Neural crest cell (in vitro differentiated cells): ENCODE measurements at regions not wholly inside any gene's neighbourhood (a gene's known extent, or its start where the extent isn't known, plus 50 kb on each side); places are given as distances from the start of the nearest gene placed in this dataset.

Experiments
- DNase-seq: peaks from one replicate; pipeline ENCODE4 v3.0.0; 2021; ENCODE audit warnings: low read depth, mixed read lengths, low spot score
- H3K27ac Mint-ChIP-seq: one replicate; pipeline ENCODE4 v1.8.0; 2021; ENCODE audit warnings: mild to moderate bottlenecking, mixed read lengths; ENCODE audit not compliant: unreplicated experiment
- H3K27me3 Mint-ChIP-seq: 2 replicates; pipeline ENCODE4 v1.8.0; 2021; ENCODE audit warnings: low read depth, mild to moderate bottlenecking, mixed read lengths
- H3K36me3 Mint-ChIP-seq: 2 replicates; pipeline ENCODE4 v1.8.0; 2021; ENCODE audit warnings: low read depth, mild to moderate bottlenecking, mixed read lengths
- H3K4me1 Mint-ChIP-seq: 2 replicates; pipeline ENCODE4 v1.8.0; 2021; ENCODE audit warnings: mixed read lengths
- H3K4me3 Mint-ChIP-seq: one replicate; pipeline ENCODE4 v1.8.0; 2021; ENCODE audit warnings: mild to moderate bottlenecking, mixed read lengths
- H3K9me3 Mint-ChIP-seq: 2 replicates; pipeline ENCODE4 v1.8.0; 2021; ENCODE audit warnings: mixed read lengths
- TF ChIP-seq, protein P1 (sequence below): fragments of 200-600 bp; sonication (generic); conservative IDR thresholded peaks from 2 replicates; pipeline ENCODE4 v1.5.0; 2021; ENCODE audit warnings: antibody characterized with exemption, mild to moderate bottlenecking

- peaks cover 2% of the 10 kb centered on the region for H3K27me3 Mint-ChIP-seq
- H3K27ac Mint-ChIP-seq, result no peak overlapping the region
- DNase-seq, result no peak
- peaks cover 4% of the 10 kb centered on the region for H3K36me3 Mint-ChIP-seq
- no peak overlapping the region for H3K4me3 Mint-ChIP-seq
- TF ChIP-seq, protein P1, sequence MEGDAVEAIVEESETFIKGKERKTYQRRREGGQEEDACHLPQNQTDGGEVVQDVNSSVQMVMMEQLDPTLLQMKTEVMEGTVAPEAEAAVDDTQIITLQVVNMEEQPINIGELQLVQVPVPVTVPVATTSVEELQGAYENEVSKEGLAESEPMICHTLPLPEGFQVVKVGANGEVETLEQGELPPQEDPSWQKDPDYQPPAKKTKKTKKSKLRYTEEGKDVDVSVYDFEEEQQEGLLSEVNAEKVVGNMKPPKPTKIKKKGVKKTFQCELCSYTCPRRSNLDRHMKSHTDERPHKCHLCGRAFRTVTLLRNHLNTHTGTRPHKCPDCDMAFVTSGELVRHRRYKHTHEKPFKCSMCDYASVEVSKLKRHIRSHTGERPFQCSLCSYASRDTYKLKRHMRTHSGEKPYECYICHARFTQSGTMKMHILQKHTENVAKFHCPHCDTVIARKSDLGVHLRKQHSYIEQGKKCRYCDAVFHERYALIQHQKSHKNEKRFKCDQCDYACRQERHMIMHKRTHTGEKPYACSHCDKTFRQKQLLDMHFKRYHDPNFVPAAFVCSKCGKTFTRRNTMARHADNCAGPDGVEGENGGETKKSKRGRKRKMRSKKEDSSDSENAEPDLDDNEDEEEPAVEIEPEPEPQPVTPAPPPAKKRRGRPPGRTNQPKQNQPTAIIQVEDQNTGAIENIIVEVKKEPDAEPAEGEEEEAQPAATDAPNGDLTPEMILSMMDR, result no peak
- peaks cover 32% of the 10 kb centered on the region for H3K4me1 Mint-ChIP-seq
- peaks cover 9% of the 10 kb centered on the region for H3K9me3 Mint-ChIP-seq
These were observed 321.3 kb downstream of the PTTG2 start for GRCh38 chr4:38281371-38282071.

- no peaks in the 10 kb centered on the region for H3K9me3 Mint-ChIP-seq
- DNase-seq, result no peak
- H3K4me3 Mint-ChIP-seq, result no peak overlapping the region
- peaks cover 45% of the 10 kb centered on the region for H3K4me1 Mint-ChIP-seq
- peaks cover 2% of the 10 kb centered on the region for H3K27me3 Mint-ChIP-seq
- H3K36me3 Mint-ChIP-seq, result no peaks in the 10 kb centered on the region
- no peak overlapping the region for H3K27ac Mint-ChIP-seq
- TF ChIP-seq, protein P1, result no peak
These were observed 323.5 kb downstream of the PTTG2 start for GRCh38 chr4:38283724-38284123.

DNA sequence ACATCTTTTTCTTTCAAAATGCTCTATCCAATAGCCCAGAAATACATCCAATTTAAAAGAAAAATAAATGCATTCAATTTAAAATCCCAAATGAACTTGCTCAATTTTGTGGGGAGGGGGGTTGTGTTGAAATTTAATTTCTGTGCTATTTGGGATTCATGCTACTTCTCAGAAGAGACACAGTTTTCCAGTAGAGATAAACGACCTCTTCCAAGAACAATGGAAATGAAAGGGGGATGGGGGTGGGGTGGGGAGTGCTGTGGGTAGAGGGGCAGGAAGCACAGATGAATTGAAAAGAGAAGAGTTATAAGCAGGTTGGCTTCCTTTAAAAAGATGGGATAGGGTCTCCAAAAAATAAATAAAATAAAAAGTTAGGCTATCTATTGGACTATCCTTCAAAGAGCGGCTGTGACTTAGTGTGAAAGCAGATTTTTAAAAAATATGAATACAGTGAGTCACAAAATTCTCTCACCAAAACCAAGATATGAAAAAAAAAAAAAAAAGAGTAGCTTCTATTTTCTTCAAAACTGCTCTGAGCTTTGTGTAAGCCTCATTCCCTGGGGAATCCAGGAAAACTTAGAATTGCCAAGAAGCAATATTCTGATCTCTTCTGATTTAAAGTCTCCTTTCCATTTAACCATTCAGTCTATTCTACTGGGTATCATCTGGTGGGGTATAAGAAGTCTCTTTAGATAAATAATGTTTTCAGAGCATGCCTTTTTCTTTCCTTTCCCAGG lies 324.3 kb downstream of the PTTG2 start:
- Mint-ChIP-seq H3K27ac (no peak overlapping the region), H3K27me3 (peaks cover 2% of the 10 kb centered on the region), H3K9me3 (no peaks in the 10 kb centered on the region), H3K4me3 (no peak overlapping the region), H3K4me1 (peaks cover 45% of the 10 kb centered on the region), H3K36me3 (no peaks in the 10 kb centered on the region)
- TF ChIP-seq, protein P1, result no peak
- DNase-seq, result no peak

- H3K36me3 Mint-ChIP-seq, result no peaks in the 10 kb centered on the region
- no peak for DNase-seq
- peaks cover 4% of the 10 kb centered on the region for H3K9me3 Mint-ChIP-seq
- TF ChIP-seq, protein P1, result no peak
- no peak overlapping the region for H3K4me3 Mint-ChIP-seq
- peaks cover 22% of the 10 kb centered on the region for H3K4me1 Mint-ChIP-seq
- no peaks in the 10 kb centered on the region for H3K27me3 Mint-ChIP-seq
- H3K27ac Mint-ChIP-seq, result peak overlapping the region; percentile 31
These were observed 327.1 kb downstream of the PTTG2 start for GRCh38 chr4:38287101-38287851.

- Mint-ChIP-seq H3K36me3 (peaks cover 6% of the 10 kb centered on the region), H3K27me3 (no peaks in the 10 kb centered on the region), H3K4me1 (peaks cover 17% of the 10 kb centered on the region), H3K4me3 (no peak overlapping the region), H3K9me3 (peaks cover 23% of the 10 kb centered on the region), H3K27ac (no peak overlapping the region)
- no peak for DNase-seq
- TF ChIP-seq, protein P1, result no peak
These were observed 329.4 kb downstream of the PTTG2 start for GRCh38 chr4:38289553-38289952.
